Transverse colon (tissue), 4 donors: ENCODE measurements at regions not wholly inside any gene's neighbourhood (a gene's known extent, or its start where the extent isn't known, plus 50 kb on each side); places are given as distances from the start of the nearest gene placed in this dataset.

ENCODE experiments used
- DNase-seq: peaks from one replicate; pipeline ENCODE4 v3.0.0-alpha.2; 2019
- H3K27ac ChIP-seq, 4 donors: fragments of 200-600 bp; sonication (generic); 2 replicates each; pipeline ENCODE4 v1.5.1; 2016 to 2018; ENCODE audit warnings: inconsistent platforms in 4 of 4
- H3K27me3 ChIP-seq: fragments of 200-600 bp; sonication (generic); 2 replicates; pipeline ENCODE4 v1.5.1; 2017; ENCODE audit warnings: inconsistent platforms
- H3K36me3 ChIP-seq, 4 donors: fragments of 200-600 bp; sonication (generic); 2 replicates each; pipeline ENCODE4 v1.5.1; 2017 to 2019; ENCODE audit warnings: inconsistent platforms in 4 of 4
- H3K4me1 ChIP-seq, 4 donors: fragments of 200-600 bp; sonication (generic); 2 replicates each; pipeline ENCODE4 v1.5.1; 2017 to 2020; ENCODE audit warnings: inconsistent platforms in 4 of 4
- H3K4me3 ChIP-seq, 4 donors: fragments of 200-600 bp; sonication (generic); 1 replicate in 1 of 4; 2 replicates in 3 of 4; pipeline versions ENCODE4 v1.5.1 to v1.6.1; 2017 to 2019; ENCODE audit warnings: inconsistent platforms in 4 of 4
- H3K9me3 ChIP-seq, 2 donors: fragments of 200-600 bp; sonication (generic); 2 replicates each; pipeline ENCODE4 v1.5.1; 2017 to 2019; ENCODE audit warnings: inconsistent platforms in 2 of 2
- EP300 ChIP-seq: sonication (generic); formaldehyde crosslinking; IDR thresholded peaks from one replicate; pipeline ENCODE4 v1.6.1; 2017; ENCODE audit warnings: antibody characterized with exemption, low read depth
- POLR2A ChIP-seq: fragments of 450-650 bp; IDR thresholded peaks from one replicate; pipeline ENCODE4 v1.6.1; 2016; ENCODE audit warnings: antibody characterized with exemption, mild to moderate bottlenecking, moderate library complexity
- POLR2AphosphoS5 ChIP-seq, 3 donors: sonication (generic); formaldehyde crosslinking; IDR thresholded peaks; one replicate each; pipeline ENCODE4 v1.6.1; 2016; ENCODE audit warnings: antibody characterized with exemption in 3 of 3
- WGBS, 2 donors: methylation state at CpG; one replicate each; pipeline ENCODE4 v1.1.5; 2018; ENCODE audit warnings: low coverage in 1 of 2; 5-methylcytosine and 5-hydroxymethylcytosine counted together
- in situ Hi-C, 4 donors: fragments of 200-750 bp; cut with MboI; loops; one replicate each; pipeline versions ENCODE4 v1.15.0 to v1.15.1; 2017; ENCODE audit warnings: low sequenced_read_pairs in 3 of 4, low pct_ligation_motif_present in 1 of 4, low pct_unique_long_range_greater_than_20kb in 1 of 4
- intact Hi-C: fragments of 100-400 bp; cut with DNase I; formaldehyde crosslinking; loops from one replicate; pipeline ENCODE4 v1.15.1; 2023; ENCODE audit warnings: low total_unique reads
- small RNA-seq, 4 donors: library from RNA; depleted of rRNA; stranded (forward); fragments of <200 nt; gene quantifications; one replicate each; pipeline ENCODE3, GENCODE V24; 2016
- TF ChIP-seq, protein P1 (sequence below), 5 experiments: fragments of 200-600 bp in 3 of 5; fragments of 450-650 bp in 2 of 5; sonication (generic) in 3 of 5; IDR thresholded peaks; 1 replicate in 2 of 5; 2 replicates in 3 of 5; pipeline ENCODE4 v1.5.1; 2016 to 2017; ENCODE audit warnings: antibody characterized with exemption in 5 of 5, inconsistent platforms in 3 of 5, mild to moderate bottlenecking in 2 of 5, moderate library complexity in 1 of 5

DNA sequence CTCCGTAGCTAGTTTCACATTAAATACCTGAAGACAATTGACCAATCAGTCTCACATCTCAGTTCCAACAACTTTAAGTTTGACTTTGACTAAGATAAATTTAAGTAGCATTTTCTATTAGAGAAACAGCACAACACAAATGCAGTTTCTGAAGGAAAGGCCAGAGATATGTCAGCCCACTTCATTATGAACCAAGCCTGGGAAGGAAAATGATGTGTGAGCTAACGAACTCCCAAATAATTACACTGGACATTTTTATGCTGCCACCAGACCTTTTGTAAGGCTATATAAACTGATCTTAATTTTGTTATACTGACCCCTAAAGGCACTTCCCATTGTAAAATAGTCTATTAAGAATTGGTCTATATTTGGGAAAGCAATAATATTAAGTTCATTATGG lies 57.9 kb upstream of the DACH1 start:
- in situ Hi-C loops (no loop called here), intact Hi-C loops (loop anchor here (10.0 kb wide), 1 partner anchor 440 kb away; no protein-coding TSS in a partner anchor)
- DNase-seq, result no peak
- no peak for TF ChIP-seq POLR2AphosphoS5 (IDR thresholded peaks at IDR 0.05)
- no peak for TF ChIP-seq POLR2A
- TF ChIP-seq EP300, result no peak
- TF ChIP-seq, protein P1, sequence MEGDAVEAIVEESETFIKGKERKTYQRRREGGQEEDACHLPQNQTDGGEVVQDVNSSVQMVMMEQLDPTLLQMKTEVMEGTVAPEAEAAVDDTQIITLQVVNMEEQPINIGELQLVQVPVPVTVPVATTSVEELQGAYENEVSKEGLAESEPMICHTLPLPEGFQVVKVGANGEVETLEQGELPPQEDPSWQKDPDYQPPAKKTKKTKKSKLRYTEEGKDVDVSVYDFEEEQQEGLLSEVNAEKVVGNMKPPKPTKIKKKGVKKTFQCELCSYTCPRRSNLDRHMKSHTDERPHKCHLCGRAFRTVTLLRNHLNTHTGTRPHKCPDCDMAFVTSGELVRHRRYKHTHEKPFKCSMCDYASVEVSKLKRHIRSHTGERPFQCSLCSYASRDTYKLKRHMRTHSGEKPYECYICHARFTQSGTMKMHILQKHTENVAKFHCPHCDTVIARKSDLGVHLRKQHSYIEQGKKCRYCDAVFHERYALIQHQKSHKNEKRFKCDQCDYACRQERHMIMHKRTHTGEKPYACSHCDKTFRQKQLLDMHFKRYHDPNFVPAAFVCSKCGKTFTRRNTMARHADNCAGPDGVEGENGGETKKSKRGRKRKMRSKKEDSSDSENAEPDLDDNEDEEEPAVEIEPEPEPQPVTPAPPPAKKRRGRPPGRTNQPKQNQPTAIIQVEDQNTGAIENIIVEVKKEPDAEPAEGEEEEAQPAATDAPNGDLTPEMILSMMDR (IDR thresholded peaks at IDR 0.05), result no peak
- Histone ChIP-seq H3K36me3 (no peaks in the 10 kb centered on the region), H3K4me3 (no peak overlapping the region), H3K27me3 (no peaks in the 10 kb centered on the region), H3K4me1 (no peaks in the 10 kb centered on the region), H3K9me3 (no peaks in the 10 kb centered on the region), H3K27ac (no peak overlapping the region)
- 59 to 88% methylated on average over 2 of the region's 2 CpGs for WGBS, 2 donors

DNA sequence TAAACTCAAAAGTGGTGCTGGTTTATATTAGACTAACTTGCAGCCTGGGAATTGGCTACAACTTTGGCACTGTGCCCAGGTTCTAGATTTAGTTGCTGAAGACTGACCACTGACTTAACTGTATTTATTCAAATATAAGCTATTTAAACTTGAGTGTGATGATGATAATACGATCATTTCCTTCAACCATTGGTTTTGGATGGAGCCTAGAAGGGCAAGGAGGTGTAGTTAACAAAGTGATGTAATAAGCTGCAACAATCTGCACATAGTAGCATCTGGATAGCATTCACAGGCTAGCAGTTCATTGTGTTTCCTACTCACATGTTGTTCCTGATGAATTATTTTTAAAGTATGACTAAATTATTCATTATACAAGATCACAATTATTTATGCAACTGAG lies 55.2 kb upstream of the DACH1 start:
- TF ChIP-seq, protein P1 (IDR thresholded peaks at IDR 0.05), result no peak
- TF ChIP-seq POLR2A (no peak), EP300 (no peak), POLR2AphosphoS5 (IDR thresholded peaks at IDR 0.05) (no peak)
- Histone ChIP-seq H3K4me1 (no peaks in the 10 kb centered on the region), H3K27ac (no peak overlapping the region), H3K27me3 (no peaks in the 10 kb centered on the region), H3K9me3 (no peaks in the 10 kb centered on the region), H3K4me3 (no peak overlapping the region), H3K36me3 (no peaks in the 10 kb centered on the region)
- 57 to 71% methylated on average over 1 of the region's 1 CpG for WGBS, 2 donors
- DNase-seq, result no peak
- in situ Hi-C loops (no loop called here), intact Hi-C loops (loop anchor here (10.0 kb wide), 1 partner anchor 437 kb away; no protein-coding TSS in a partner anchor)

Small RNA genes in the stretch of these regions (small RNA-seq; reads per million reads assigned to genes)
- 0 reads per million in 4 donors for gene RF00263
- gene RF00411, result 0 to 0.28 (median 0) reads per million in 4 donors
- gene RF00440, result 0 reads per million in 4 donors
- 0 reads per million in 4 donors for gene RF02271
- gene RPL18AP17, result 0 reads per million in 4 donors
